ENCODE measurements at regions not wholly inside any gene's neighbourhood (a gene's known extent, or its start where the extent isn't known, plus 50 kb on each side); places are given as distances from the start of the nearest gene placed in this dataset.

GRCh38 chr7:25926891-25927625, 224.9 kb upstream of the NFE2L3 start:
- TF ChIP-seq, protein P1, sequence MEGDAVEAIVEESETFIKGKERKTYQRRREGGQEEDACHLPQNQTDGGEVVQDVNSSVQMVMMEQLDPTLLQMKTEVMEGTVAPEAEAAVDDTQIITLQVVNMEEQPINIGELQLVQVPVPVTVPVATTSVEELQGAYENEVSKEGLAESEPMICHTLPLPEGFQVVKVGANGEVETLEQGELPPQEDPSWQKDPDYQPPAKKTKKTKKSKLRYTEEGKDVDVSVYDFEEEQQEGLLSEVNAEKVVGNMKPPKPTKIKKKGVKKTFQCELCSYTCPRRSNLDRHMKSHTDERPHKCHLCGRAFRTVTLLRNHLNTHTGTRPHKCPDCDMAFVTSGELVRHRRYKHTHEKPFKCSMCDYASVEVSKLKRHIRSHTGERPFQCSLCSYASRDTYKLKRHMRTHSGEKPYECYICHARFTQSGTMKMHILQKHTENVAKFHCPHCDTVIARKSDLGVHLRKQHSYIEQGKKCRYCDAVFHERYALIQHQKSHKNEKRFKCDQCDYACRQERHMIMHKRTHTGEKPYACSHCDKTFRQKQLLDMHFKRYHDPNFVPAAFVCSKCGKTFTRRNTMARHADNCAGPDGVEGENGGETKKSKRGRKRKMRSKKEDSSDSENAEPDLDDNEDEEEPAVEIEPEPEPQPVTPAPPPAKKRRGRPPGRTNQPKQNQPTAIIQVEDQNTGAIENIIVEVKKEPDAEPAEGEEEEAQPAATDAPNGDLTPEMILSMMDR (conservative IDR thresholded peaks at IDR 0.05), result no peak
- TF ChIP-seq EZH2 (IDR thresholded peaks at IDR 0.05; ENCODE audit: low read depth), result no peak
